Stimulated activated naive CD4-positive, alpha-beta T cell (primary cell): ENCODE measurements at regions not wholly inside any gene's neighbourhood (a gene's known extent, or its start where the extent isn't known, plus 50 kb on each side); places are given as distances from the start of the nearest gene placed in this dataset.

Source experiments
- DNase-seq, 6 experiments: peaks; one replicate each; lab custom pipeline; 2025; lab: John Stamatoyannopoulos, UW

- DNase-seq, result no peak
Observed at GRCh38 chr5:82396871-82397514, 118.8 kb upstream of the RPS23 start.

- no peak for DNase-seq
Observed at GRCh38 chr5:82396396-82396795, 118.2 kb upstream of the RPS23 start.

GRCh38 chr5:82393951-82394350 is 115.8 kb upstream of the RPS23 start:
- no peak for DNase-seq

- no peak for DNase-seq
Observed at GRCh38 chr5:82390088-82390487, 111.9 kb upstream of the RPS23 start.

GRCh38 chr5:82389347-82389746 is 111.2 kb upstream of the RPS23 start:
- no peak for DNase-seq

- no peak for DNase-seq
Observed at GRCh38 chr5:82388181-82388580, 110.0 kb upstream of the RPS23 start.

- no peak for DNase-seq
Observed at GRCh38 chr5:82387819-82388166, 109.6 kb upstream of the RPS23 start.

GRCh38 chr5:82387001-82387818 is 109.1 kb upstream of the RPS23 start:
- no peak for DNase-seq

GRCh38 chr5:82386576-82386975 is 108.4 kb upstream of the RPS23 start:
- no peak for DNase-seq

- DNase-seq, result no peak
Observed at GRCh38 chr5:82384034-82384750, 106.0 kb upstream of the RPS23 start.

- DNase-seq, result no peak
Observed at GRCh38 chr5:82381591-82381990, 103.4 kb upstream of the RPS23 start.

- no peak for DNase-seq
Observed at GRCh38 chr5:82376307-82376706, 98.2 kb upstream of the RPS23 start.

GRCh38 chr5:82375488-82376244 is 97.5 kb upstream of the RPS23 start:
- DNase-seq, result no peak

GRCh38 chr5:82374637-82375036 is 96.5 kb upstream of the RPS23 start:
- DNase-seq, result no peak

GRCh38 chr5:82367930-82368329 is 89.8 kb upstream of the RPS23 start:
- DNase-seq, result no peak

- DNase-seq, result no peak
Observed at GRCh38 chr5:82365744-82366228, 87.6 kb upstream of the RPS23 start.

- no peak for DNase-seq
Observed at GRCh38 chr5:82365026-82365425, 86.9 kb upstream of the RPS23 start.

- no peak for DNase-seq
Observed at GRCh38 chr5:82364497-82364896, 86.3 kb upstream of the RPS23 start.

GRCh38 chr5:82363524-82363923 is 85.4 kb upstream of the RPS23 start:
- DNase-seq, result no peak

- DNase-seq, result no peak
Observed at GRCh38 chr5:82362636-82363035, 84.5 kb upstream of the RPS23 start.

GRCh38 chr5:82360022-82360421 is 81.9 kb upstream of the RPS23 start:
- DNase-seq, result no peak

GRCh38 chr5:82359272-82359671 is 81.1 kb upstream of the RPS23 start:
- no peak for DNase-seq
